IMR-90 (cell line): ENCODE measurements at regions not wholly inside any gene's neighbourhood (a gene's known extent, or its start where the extent isn't known, plus 50 kb on each side); places are given as distances from the start of the nearest gene placed in this dataset.

Source experiments
- ATAC-seq: fragments of 200-7000 bp; cut with Tn5 transposase; 2 replicates; pipeline ENCODE4 v1.9.1; 2020; ENCODE audit warnings: low read depth, mild to moderate bottlenecking, moderate library complexity
- BruUV-seq: library from RNA; stranded (reverse); fragments of 400-500 nt; replicated peaks from 2 replicates; lab custom pipeline; 2021; lab: Mats Ljungman, UMichigan
- CTCF ChIA-PET: fragments of 300-600 bp; formaldehyde crosslinking; extraction: SDS; loops from one replicate; lab custom pipeline; 2021; ENCODE audit warnings: antibody characterized with exemption; lab: Yijun Ruan, JAX
- POLR2A ChIA-PET: fragments of 300-600 bp; sonication (Branson Sonifier 250); formaldehyde crosslinking; loops from one replicate; lab custom pipeline; 2022; ENCODE audit warnings: antibody characterized with exemption; ENCODE audit not compliant: unreplicated experiment; lab: Charles Lee
- DNase-seq: peaks from one replicate; pipeline ENCODE4 v3.0.0; 2013
- H2AFZ ChIP-seq: replicated peaks from 2 replicates; pipeline ENCODE3; 2013; ENCODE audit warnings: low read length, mild to moderate bottlenecking; ENCODE audit not compliant: poor library complexity
- H2AK5ac ChIP-seq: 2 replicates; pipeline ENCODE4 v1.6.1; 2013; ENCODE audit warnings: low read depth, low read length, inconsistent platforms
- H2AK9ac ChIP-seq: replicated peaks from 2 replicates; pipeline ENCODE3; 2013; ENCODE audit warnings: mild to moderate bottlenecking, low read depth, low read length, moderate library complexity; ENCODE audit not compliant: poor library complexity
- H2BK120ac ChIP-seq: 2 replicates; pipeline ENCODE4 v1.6.1; 2013; ENCODE audit warnings: low read depth, low read length, inconsistent platforms
- H2BK15ac ChIP-seq: 3 replicates; pipeline ENCODE4 v1.6.1; 2013; ENCODE audit warnings: low read depth, low read length, inconsistent platforms
- H2BK20ac ChIP-seq: 2 replicates; pipeline ENCODE4 v1.6.1; 2013; ENCODE audit warnings: low read depth, mild to moderate bottlenecking, inconsistent platforms, low read length, moderate library complexity
- H2BK5ac ChIP-seq: 2 replicates; pipeline ENCODE4 v1.6.1; 2013; ENCODE audit warnings: mild to moderate bottlenecking, low read depth, low read length, inconsistent platforms; ENCODE audit not compliant: poor library complexity, severe bottlenecking
- H3K14ac ChIP-seq: replicated peaks from 2 replicates; pipeline ENCODE4 v1.6.1; 2013; ENCODE audit warnings: low read depth, low read length, inconsistent platforms
- H3K18ac ChIP-seq: 2 replicates; pipeline ENCODE4 v1.6.1; 2013; ENCODE audit warnings: low read depth, low read length, control low read depth
- H3K23ac ChIP-seq: 2 replicates; pipeline ENCODE4 v1.6.1; 2013; ENCODE audit warnings: low read depth, low read length, inconsistent platforms
- H3K27ac ChIP-seq: 2 replicates; pipeline ENCODE4 v1.5.1; 2013; ENCODE audit warnings: mild to moderate bottlenecking, control low read depth, low read length; ENCODE audit not compliant: insufficient read depth
- H3K27me3 ChIP-seq: 2 replicates; pipeline ENCODE4 v1.6.1; 2013; ENCODE audit warnings: low read length; ENCODE audit not compliant: control insufficient read depth, insufficient read depth
- H3K36me3 ChIP-seq: 2 replicates; pipeline ENCODE4 v1.6.1; 2013; ENCODE audit warnings: low read length, mixed read lengths; ENCODE audit not compliant: control insufficient read depth, insufficient read depth
- H3K4ac ChIP-seq: 2 replicates; pipeline ENCODE4 v1.6.1; 2013; ENCODE audit warnings: low read depth, low read length, inconsistent platforms
- H3K4me1 ChIP-seq: 2 replicates; pipeline ENCODE4 v1.6.1; 2013; ENCODE audit warnings: low read length, mixed read lengths; ENCODE audit not compliant: control insufficient read depth, insufficient read depth
- H3K4me2 ChIP-seq: 2 replicates; pipeline ENCODE4 v1.6.1; 2013; ENCODE audit warnings: low read depth, mild to moderate bottlenecking, control low read depth, low read length, moderate library complexity
- H3K4me3 ChIP-seq: 2 replicates; pipeline ENCODE4 v1.5.1; 2013; ENCODE audit warnings: low read depth, mild to moderate bottlenecking, control low read depth, low read length, moderate library complexity; ENCODE audit not compliant: insufficient read depth
- H3K56ac ChIP-seq: 2 replicates; pipeline ENCODE4 v1.6.1; 2013; ENCODE audit warnings: low read length, inconsistent platforms; ENCODE audit not compliant: insufficient read depth; ENCODE audit errors: extremely low read depth
- H3K79me1 ChIP-seq, 2 experiments: 2 replicates each; pipeline ENCODE4 v1.6.1; 2013; ENCODE audit warnings: low read length in 2 of 2, inconsistent platforms in 1 of 2, low read depth in 1 of 2
- H3K9ac ChIP-seq: 2 replicates; pipeline ENCODE4 v1.6.1; 2013; ENCODE audit warnings: low read depth, low read length, control low read depth
- H3K9me1 ChIP-seq: 2 replicates; pipeline ENCODE4 v1.6.1; 2013; ENCODE audit warnings: low read length, inconsistent platforms; ENCODE audit not compliant: insufficient read depth
- H3K9me3 ChIP-seq: 2 replicates; pipeline ENCODE4 v1.6.1; 2013; ENCODE audit warnings: low read length; ENCODE audit not compliant: control insufficient read depth, insufficient read depth
- H4K20me1 ChIP-seq: 2 replicates; pipeline ENCODE4 v1.6.1; 2013; ENCODE audit warnings: low read length, inconsistent platforms; ENCODE audit not compliant: insufficient read depth
- H4K5ac ChIP-seq: 2 replicates; pipeline ENCODE4 v1.6.1; 2013; ENCODE audit warnings: mild to moderate bottlenecking, low read depth, low read length, control low read depth
- H4K8ac ChIP-seq, 2 experiments: 2 replicates each; pipeline ENCODE4 v1.6.1; 2013; ENCODE audit warnings: low read depth in 2 of 2, low read length in 2 of 2, control low read depth in 1 of 2, inconsistent platforms in 1 of 2
- H4K91ac ChIP-seq: 2 replicates; pipeline ENCODE4 v1.6.1; 2013; ENCODE audit warnings: low read depth, low read length, inconsistent platforms; ENCODE audit not compliant: insufficient read depth
- POLR2A ChIP-seq: IDR thresholded peaks from 2 replicates; pipeline ENCODE4 v1.6.1; 2012; ENCODE audit warnings: mild to moderate bottlenecking, low read depth, low read length
- SMC3 ChIP-seq: fragments of 150-350 bp; IDR thresholded peaks from 2 replicates; pipeline ENCODE4 v1.6.1; 2016; ENCODE audit warnings: low read depth, mild to moderate bottlenecking, antibody characterized with exemption, low read length, moderate library complexity
- WGBS, 2 experiments: methylation state at CpG; one replicate each; pipeline versions ENCODE4 v1.1.5 to v1.1.7; 2013; ENCODE audit warnings: missing lambda C conversion rate in 2 of 2; ENCODE audit not compliant: insufficient read length in 1 of 2; ENCODE audit errors: extremely low coverage in 2 of 2; 5-methylcytosine and 5-hydroxymethylcytosine counted together
- dilution Hi-C: fragments of 300-500 bp; cut with HindIII; formaldehyde crosslinking; loops from one replicate; pipeline ENCODE4 v1.14.3; 2018; ENCODE audit warnings: low sequenced_read_pairs; ENCODE audit not compliant: unreplicated experiment
- in situ Hi-C: fragments of 300-500 bp; cut with MboI; formaldehyde crosslinking; loops from 3 replicates; pipeline ENCODE4 v1.14.3; 2019; ENCODE audit warnings: low sequenced_read_pairs, inconsistent platforms, mixed read lengths
- intact Hi-C: fragments of 100-400 bp; cut with micrococcal nuclease; formaldehyde crosslinking; loops from 2 replicates; pipeline ENCODE4 v1.10.0; 2022

- H2AK9ac ChIP-seq = no peak overlapping the region
- H4K8ac ChIP-seq = no peak overlapping the region
- no peaks in the 10 kb centered on the region for H3K27me3 ChIP-seq
- H3K9me3 ChIP-seq = peaks cover 56% of the 10 kb centered on the region
- no peak overlapping the region for H3K4me2 ChIP-seq
- DNase-seq (no peak), ATAC-seq (no peak)
- no peaks in the 10 kb centered on the region for H4K20me1 ChIP-seq
- no peak overlapping the region for H3K9ac ChIP-seq
- no peak overlapping the region for H3K56ac ChIP-seq
- WGBS, 2 experiments = 39% methylated on average over 4 of the region's 11 CpGs; no CpG with 5 or more reads in 1 of the 2 experiments
- no peak overlapping the region for H3K14ac ChIP-seq
- no peak overlapping the region for H2BK20ac ChIP-seq
- no TSS peak for BruUV-seq
- no peak overlapping the region for H2BK15ac ChIP-seq
- H2AK5ac ChIP-seq = no peak overlapping the region
- H4K91ac ChIP-seq = no peak overlapping the region
- no peaks in the 10 kb centered on the region for H3K79me1 ChIP-seq
- no peak overlapping the region for H3K23ac ChIP-seq
- no peaks in the 10 kb centered on the region for H3K36me3 ChIP-seq
- TF ChIP-seq POLR2A = no peak
- TF ChIP-seq SMC3 = no peak
- H3K4me1 ChIP-seq = no peaks in the 10 kb centered on the region
- H2BK5ac ChIP-seq = no peak overlapping the region
- H2AFZ ChIP-seq = no peak overlapping the region
- H3K4me3 ChIP-seq = no peak overlapping the region
- H3K9me1 ChIP-seq = no peaks in the 10 kb centered on the region
- no peak overlapping the region for H3K4ac ChIP-seq
- H4K5ac ChIP-seq = no peak overlapping the region
- intact Hi-C loops (no loop called here), dilution Hi-C loops (no loop called here), in situ Hi-C loops (no loop called here)
- POLR2A ChIA-PET = no interaction called here
- no peak overlapping the region for H2BK120ac ChIP-seq
- CTCF ChIA-PET = no interaction called here
- H3K18ac ChIP-seq = no peak overlapping the region
- no peak overlapping the region for H3K27ac ChIP-seq
Measured at GRCh38 chr11:134486106-134486505, 74.1 kb upstream of the B3GAT1 start.
